Muscle of back (tissue), 3 donors: ENCODE measurements at regions not wholly inside any gene's neighbourhood (a gene's known extent, or its start where the extent isn't known, plus 50 kb on each side); places are given as distances from the start of the nearest gene placed in this dataset.
"Not testable (repeated sequence)": the region's sequence is repeated elsewhere in the genome, so short reads cannot be mapped to it uniquely, and the experiment has no call there.

Experiments
- DNase-seq, 3 donors: peaks; one replicate each; pipeline versions ENCODE4 v3.0.0 to v3.0.0-alpha.2; 2013

DNA sequence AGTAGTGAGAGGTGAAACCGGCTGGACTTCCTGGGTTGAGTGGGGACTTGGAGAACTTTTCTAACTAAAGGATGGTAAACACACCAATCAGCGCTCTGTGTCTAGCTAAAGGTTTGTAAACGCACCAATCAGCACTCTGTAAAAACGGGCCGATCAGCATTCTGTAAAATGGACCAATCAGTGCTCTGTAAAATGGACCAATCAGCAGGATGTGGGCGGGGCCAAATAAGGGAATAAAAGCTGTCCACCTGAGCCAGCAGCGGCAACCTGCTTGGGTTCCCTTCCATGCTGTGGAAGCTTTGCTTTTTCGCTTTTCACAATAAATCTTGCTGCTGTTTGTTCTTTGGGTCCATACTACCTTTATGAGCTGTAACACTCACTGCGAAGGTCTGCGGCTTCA, 621.2 kb downstream of the JRKL start:
- DNase-seq = not testable (repeated sequence)

DNA sequence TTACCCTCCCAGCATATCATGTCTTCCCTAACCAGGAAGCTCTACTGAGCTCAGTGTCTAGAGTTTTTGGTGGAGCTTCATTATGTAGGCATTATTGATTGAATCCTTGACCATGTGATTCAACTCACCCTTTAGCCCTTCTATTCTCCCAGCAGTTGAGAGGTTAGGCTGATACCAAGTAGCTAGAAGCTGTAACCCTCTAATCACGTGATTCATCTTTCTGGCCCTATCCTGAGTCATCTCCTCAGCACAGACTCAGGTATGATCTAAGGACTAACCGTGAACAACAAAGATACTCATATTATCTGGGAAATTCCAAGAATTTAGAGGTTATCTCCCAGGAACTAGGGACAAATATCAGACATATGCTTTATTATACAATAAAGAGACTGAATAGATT, 625.5 kb downstream of the JRKL start:
- no peak for DNase-seq

DNA sequence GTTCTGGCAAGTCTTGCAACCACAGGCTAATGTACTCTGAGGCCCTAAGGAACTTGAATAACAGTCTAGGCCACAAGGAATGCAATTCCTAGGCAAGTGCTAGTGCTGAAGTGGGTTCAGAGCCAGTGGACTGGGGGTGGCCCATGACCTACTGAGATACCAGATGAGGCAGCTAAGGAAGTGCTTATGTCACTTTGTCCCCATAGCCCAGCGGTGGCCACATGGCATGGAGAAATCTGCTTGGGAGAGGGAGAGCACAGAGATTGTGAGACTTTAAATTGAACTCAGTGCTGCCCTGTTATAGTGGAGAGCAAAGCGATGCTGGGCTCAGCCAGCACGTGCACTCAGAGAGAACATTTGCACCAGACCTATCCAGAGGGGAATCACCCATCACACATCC, 629.5 kb downstream of the JRKL start:
- no peak for DNase-seq

DNA sequence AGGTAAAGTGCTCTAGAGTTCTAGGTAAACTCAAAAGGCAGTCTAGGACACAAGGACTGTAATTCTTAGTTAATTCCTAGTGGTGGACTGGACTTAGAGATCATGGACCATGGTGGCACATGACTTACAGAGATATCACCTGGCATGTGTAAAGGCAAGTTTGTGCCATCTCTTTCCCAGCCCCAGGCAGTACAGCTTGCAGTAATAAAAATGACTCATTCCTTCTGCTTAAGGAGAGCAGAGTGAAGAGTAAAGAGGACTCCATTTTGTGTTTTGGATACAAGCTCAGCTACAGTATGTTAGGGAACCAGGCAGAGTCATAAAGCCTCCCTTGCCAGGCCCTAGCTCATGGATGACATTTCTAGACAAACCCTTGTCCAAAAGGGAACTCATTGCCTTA, 629.9 kb downstream of the JRKL start:
- no peak for DNase-seq

DNA sequence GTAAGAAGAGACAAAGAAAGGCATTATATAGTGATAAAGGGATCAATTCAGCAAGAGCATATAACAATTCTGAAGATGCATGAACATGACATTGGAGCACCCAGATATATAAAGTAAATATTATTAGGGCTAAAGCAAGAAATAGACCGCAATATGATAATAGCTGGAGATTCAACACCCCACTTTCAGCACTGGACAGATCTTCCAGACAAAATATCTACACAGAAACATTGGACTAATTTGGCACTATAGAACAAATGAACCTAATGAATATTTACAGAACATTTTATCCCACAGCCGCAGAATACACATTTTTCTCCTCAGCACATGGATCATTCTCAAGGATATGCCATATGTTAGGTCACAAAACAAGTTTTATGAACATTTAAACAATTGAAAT, 633.1 kb downstream of the JRKL start:
- DNase-seq = no peak

DNA sequence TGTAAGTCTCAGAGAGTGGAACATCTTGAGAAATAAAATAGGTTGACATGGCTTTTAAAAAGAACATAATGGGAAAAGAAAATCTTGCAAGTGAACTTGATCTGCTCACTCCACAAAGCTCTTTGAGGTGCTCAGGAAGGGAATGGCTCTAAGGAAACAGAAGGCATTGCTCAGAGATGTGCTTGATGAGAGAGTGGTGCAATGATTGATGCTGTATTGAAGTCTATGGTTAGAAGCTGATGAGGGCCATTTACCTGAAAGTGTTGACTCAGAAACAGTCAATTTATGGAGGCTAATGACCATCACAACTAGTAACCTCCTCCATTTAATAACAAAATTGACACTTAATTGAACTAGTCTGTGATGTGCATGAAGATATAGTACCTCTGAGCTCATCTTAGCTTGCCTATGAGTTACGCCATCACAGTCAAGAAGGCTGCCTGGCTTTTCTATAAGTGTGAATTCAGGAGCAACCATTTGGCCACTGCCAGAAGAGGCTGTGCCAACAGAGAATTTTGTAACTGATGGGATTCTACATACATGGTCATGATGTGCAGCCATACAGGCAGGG, 639.1 kb downstream of the JRKL start:
- no peak for DNase-seq

DNA sequence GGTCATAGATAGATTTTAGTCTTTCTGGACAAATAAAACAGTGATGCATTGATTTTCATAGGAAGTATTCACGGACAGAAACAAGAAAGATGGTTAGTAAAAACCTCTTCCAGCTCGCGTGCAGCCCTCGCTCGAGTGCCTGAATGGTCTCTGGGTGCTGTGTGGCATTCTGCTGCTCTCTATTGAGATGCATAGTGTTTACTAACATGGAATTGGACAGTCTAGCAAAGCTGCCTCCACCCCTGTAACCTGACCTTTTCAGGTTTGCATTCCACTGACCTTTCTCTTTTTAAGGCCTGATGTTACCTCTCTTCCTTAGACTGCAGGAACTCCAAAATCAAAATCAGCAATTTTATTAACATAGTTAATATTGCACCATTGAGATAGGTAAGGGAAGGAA, 643.4 kb downstream of the JRKL start:
- DNase-seq = no peak

DNA sequence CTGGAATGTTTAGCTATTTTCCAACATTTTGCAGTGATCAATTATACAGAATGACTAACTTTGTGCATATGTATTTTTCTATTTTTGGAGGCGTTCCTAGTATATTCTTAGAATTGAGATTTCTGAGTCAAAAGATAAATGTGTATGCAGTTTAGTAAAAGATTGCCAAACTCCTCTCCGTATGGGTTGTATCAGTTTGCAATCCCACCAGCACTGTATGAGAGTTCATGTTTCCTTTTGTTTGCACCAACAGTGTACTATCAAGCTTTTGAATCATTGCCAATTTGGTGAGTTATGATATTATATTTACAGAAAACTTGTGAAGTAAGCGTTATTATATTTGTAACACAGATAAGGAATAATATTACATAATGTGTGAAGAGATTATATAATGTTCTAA, 658.7 kb downstream of the JRKL start:
- DNase-seq = peak in 2 of 3 donors; percentile 2 to 11

DNA sequence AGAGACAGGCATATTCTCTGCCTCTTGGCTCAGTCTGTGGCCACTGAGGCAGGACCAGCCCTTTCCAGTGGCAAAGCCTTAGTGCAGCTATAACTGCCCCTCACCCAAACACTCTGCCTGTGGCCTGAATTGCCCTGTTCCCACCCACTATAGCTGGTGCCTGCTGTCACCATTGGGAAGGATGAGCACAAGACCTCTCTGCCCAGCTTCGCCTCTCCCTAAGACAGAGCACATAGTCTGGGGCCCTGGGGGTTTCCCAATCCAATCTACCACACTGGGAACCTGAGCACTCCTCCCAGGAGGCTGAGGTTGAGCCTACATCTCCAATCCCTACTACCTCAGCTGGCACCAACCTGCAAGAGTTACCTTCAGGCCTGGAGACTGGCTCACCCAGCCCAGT, 670.4 kb downstream of the JRKL start:
- DNase-seq = no peak

DNA sequence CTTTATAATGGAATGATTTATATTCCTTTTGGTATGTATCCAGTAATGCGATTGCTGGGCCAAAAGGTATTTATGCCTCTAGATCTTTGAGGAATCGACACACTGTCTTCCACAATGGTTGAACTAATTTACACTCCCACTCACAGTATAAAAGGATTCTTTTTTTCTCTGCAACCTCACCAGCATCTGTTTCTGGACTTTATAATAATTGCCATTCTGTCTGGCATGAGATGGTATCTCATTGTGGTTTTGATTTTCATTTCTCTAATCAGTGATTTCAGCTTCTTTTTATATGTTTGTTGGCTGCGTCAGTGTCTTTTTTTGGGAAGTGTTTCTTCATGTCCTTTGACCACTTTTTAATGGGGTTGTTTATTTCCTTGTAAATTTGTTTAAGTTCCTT, 679.3 kb downstream of the JRKL start:
- no peak for DNase-seq

DNA sequence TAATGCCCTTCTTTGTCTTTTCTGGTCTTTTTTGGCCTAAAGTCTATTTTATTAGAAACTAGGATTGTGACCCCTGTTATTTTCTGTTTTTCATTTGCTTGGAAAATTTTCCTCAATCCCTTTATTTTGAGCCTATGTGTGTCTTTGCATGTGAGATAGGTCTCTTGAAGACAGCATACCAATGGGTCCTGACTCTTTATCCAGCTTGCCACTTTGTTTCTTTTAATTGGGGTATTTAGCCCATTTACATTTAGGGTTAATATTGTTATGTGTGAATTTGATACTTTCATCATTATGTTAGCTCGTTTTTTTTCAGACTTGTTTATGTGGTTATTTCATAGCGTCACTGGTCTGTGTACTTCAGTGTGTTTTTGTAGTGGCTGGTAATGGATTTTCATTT, 682.6 kb downstream of the JRKL start:
- no peak for DNase-seq

DNA sequence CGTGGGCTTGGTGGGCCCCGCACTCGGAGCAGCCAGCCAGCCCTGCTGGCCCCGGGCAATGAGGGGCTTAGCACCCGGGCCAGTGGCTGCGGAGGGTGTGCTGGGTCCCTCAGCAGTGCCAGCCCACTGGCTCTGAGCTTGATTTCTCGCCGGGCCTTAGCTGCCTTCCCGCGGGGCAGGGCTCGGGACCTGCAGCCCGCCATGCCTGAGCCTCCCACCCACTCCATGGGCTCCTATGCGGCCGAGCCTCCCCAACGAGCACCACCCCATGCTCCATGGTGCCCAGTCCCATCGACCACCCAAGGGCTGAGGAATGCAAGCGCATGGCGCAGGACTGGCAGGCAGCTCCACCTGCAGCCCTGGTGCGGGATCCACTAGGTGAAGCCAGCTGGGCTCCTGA, 686.9 kb downstream of the JRKL start:
- DNase-seq = not testable (repeated sequence)

DNA sequence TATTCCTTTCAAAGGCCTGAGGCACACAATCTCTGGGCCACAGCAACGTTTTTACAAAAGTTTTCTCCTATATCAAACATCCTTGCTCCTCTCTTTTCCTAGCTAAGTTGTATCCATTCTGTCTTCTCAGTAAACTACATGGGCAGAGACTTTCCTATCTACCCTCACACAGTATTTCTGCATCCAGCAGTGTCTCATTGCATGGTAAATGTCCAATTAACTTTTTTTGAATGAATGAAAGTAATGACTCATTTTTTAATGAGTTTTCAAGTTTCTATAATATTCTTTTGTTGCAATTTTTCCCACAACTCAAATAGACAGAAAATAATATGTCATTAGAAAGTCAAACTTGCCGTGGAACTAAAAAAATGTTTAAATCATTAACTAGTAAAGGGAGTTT, 688.6 kb downstream of the JRKL start:
- no peak for DNase-seq

DNA sequence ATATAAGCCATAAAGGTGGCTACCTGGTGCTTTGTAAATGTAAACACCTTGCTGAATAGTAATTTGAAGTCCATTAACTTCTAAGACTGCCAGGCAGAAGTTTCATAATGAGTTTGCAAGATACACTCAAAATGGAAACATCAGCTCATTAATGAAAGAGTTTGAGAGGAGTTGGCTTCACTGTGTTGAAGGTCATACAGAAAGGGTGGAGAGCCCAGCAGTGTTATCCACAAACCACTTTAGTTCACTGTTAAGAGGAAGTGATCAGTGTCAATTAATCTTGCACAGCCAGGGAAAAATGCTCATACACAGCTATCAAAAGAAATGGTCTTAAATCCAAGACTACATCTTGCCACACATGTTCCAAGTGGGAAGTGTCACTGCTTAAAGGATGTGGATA, 689.4 kb downstream of the JRKL start:
- no peak for DNase-seq

DNA sequence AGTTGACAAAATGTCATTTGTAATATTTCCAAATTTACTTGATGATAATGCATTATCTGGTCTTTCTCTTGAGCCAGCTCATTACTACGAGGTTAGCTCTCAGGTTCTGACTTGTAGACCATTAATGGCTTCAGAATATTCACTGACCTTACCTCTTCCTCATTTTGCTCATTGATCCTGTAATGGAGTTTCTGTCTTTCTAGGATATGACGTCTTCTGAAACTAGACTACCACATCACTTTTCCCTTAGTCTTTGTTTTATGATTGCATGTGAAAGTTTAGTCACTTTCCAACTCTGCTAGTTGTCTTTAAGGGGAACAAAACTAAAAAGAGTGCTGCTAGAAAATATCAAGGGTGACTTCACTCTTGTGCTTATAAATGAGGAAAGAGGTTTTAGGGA, 697.6 kb downstream of the JRKL start:
- DNase-seq = no peak

DNA sequence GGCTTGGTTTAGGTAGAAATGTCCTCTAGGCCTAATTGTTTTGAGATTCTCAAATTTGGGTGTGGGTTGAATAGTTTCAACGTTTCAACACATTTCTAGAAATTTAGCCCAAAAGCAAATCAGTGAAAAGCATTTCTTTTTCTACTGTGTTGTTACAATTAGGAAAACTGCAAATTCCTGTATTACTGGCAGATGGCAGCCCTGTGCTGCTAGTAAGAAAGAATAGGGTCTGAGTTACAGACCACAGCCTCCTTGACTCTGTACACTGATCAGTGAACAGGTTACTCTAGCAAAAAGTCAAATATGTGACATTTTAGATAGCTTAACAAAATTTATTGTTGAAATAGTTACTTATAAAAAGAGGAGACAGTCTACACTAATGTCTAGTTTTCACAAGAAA, 703.0 kb downstream of the JRKL start:
- peak in 1 of 3 donors; percentile 23 for DNase-seq

DNA sequence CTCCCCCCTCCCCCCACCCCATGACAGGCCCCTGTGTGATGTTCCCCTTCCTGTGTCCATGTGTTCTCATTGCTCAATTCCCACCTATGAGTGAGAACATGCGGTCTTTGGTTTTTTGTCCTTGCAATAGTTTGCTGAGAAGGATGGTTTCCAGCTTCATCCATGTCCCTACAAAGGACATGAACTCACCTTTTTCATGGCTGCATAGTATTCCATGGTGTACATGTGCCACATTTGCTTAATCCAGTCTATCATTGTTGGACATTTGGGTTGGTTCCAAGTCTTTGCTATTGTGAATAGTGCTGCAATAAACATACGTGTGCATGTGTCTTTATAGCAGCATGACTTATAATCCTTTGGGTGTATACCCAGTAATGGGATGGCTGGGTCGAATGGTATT, 712.4 kb downstream of the JRKL start:
- DNase-seq = not testable (repeated sequence)

DNA sequence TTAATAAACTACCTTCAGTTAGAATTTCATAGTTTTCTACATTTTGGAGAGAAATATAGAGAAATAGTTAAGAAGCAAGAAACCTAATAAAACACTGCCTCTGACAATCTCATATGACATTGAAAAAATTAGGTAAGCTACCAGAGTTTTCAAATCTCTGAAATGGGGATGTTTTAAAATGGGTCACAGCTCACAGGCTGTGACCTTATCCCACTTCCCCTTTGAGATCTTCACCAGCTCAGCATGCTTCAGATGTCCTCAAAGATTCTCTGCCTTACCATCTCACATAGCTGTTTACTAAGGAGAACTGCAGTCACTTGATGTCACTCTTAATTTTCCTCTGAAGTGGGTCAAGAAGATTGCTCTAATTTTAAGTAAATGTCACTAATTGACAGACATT, 717.8 kb downstream of the JRKL start:
- no peak for DNase-seq

DNA sequence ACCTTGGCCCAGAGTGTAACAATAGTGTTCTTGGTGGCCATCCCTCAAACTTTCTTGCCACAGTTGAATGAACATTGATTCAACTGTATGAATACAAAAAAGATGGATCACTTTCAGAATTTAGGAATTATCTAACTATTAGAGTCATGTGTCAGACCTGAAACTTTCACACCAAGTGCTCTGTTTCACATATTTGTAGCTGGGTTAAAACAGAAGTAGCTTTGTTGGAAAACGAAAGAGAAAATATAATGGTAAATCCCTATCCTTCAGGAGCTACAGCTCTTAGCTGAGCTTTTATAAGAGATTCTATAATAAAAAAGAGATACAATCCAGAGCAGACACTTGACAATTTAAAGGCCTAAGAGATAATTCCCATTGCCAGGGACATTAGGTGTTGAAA, 719.3 kb downstream of the JRKL start:
- no peak for DNase-seq

DNA sequence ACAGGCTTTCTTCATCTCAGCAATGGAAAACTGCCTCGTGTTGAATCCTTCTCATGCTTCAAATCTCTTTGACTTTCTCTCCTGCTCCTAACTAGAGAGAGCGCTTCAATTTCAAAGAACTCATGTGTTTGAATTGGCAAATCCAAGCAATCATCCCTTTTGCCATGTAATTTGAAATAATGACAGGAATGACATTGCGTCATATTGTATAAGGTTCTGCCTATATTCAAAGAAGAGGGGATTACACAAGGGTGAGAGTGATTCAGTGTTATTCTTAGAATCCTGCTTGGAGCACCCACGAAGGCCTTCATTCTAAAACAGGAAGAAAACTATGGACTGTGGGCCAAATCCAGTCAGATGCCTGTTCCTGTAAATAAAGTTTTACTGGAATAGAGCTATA, 720.6 kb downstream of the JRKL start:
- DNase-seq = no peak

DNA sequence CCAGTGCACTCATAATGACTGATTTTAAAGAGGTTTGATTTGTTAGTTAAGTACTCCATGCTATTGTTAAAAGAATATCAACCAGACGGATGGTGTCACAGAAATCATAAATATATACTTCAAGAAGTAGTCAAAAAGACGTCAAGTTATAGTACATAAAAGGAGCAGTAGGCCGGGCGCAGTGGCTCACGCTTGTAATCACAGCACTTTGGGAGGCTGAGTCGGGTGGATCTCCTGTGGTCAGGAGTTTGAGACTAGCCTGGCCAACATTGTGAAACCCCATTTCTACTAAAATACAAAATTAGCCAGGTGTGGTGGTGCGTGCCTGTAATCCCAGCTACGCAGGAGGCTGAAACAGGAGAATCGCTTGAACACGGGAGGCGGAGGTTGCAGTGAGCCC, 721.7 kb downstream of the JRKL start:
- DNase-seq = no peak

DNA sequence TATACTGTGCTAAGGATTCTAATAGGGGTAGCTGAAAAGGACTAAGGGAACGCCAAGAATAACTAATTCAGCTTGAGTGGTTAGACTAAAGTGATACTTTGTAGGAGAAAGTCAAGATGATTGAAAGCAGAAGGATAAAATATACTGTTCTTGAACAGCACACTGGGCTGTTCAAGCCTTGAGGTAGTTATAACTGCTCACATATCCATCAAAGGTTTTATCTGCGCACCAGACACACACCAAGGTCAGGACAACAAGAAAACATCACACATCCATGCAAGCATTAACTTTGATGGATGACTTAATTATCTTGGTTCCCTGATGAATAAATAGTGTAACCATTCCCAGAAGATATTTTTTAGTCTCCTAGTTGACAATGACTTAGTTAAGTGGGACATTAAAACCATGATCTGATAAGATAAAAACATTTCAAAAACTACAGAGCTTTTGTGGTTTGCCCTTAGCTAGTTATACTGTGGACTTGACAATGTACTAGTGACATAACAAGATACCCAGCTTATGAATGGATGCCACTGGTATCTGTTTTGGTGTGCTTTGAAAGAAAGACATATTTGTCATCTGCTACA, 728.9 kb downstream of the JRKL start:
- DNase-seq = no peak

DNA sequence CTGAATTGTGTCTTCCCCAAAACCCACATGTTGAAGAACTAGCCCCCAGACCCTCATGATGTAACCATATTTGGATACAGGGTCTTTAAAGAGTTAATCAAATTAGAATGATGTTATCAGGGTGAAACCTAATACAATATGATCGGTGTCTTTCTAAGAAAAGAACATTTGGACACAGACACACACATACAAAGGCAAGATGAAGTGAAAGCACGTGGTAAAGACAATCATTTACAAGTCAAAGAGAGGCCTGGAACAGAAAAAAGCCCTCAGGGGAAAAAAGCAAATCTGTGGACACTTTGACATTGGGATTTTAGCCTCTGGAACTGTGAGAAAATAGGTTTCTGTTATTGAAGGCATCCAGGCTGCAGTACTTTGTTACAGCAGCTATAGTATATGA, 733.4 kb downstream of the JRKL start:
- DNase-seq = no peak

DNA sequence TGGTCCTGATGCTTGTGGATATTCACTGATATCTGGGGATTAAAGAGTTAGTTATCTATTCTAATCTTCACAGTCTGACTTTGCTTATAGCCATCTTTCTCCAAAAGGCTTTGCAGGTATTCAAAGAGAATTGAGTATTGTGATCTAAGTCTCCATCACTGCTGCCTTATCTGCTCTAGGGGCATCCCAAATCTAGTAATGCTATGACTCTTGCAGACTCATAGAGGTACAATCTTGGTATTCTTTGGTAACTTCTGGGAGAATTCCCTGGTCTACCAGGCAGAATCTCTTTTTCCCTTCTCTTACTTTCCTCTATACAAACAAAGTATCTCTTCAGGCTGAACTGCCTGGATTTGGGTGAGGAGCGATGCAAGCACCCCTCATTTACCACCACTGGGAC, 746.3 kb downstream of the JRKL start:
- no peak for DNase-seq
